RPMI8226 (cell line): ENCODE measurements at regions not wholly inside any gene's neighbourhood (a gene's known extent, or its start where the extent isn't known, plus 50 kb on each side); places are given as distances from the start of the nearest gene placed in this dataset.

ENCODE experiments used
- DNase-seq: peaks from one replicate; pipeline ENCODE4 v3.0.0-alpha.2; 2015

- no peak for DNase-seq
Measured at GRCh38 chr22:19625331-19626041, 88.8 kb upstream of the SEPTIN5 start.

- no peak for DNase-seq
Measured at GRCh38 chr22:19626042-19626587, 88.2 kb upstream of the SEPTIN5 start.

DNA sequence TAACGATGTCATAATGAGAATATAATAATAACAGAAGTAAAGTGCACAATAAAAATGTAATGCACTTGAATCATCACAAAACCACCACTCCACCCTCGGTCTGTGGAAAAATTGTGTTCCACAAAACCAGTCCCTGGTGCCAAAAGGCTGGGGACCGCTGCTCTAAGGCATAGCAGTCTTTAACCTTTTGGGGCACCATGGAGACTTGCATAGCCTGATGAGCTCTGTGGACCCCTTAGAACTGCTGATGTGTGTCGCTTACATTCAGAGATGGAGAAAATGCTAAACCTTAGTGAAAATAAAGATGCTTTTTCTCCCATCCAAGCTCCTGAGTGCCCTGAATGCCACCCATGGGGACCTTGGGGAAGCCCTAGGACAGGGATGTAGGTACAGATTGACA, 87.6 kb upstream of the SEPTIN5 start:
- no peak for DNase-seq

GRCh38 chr22:19628038-19628776, 86.1 kb upstream of the SEPTIN5 start:
- no peak for DNase-seq

DNA sequence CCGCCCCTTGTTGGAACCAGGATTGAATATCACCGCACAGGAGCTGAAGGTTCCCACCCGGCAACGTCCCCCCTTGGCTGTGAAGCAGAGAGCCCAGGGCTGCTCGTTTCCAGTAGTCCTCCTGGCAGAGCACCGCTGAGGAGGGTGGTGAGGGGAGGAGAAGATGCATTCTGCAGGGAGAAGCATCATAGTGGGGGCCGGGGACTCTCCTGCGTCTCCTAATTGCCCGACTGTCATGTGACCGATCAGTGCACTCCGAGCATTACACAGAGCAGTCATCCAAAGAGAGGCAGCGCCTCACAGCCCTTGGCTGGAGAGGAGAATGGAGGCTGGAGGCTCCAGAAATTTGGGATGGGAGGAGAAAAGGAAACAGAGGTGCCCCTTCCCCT, 85.0 kb upstream of the SEPTIN5 start:
- no peak for DNase-seq

DNA sequence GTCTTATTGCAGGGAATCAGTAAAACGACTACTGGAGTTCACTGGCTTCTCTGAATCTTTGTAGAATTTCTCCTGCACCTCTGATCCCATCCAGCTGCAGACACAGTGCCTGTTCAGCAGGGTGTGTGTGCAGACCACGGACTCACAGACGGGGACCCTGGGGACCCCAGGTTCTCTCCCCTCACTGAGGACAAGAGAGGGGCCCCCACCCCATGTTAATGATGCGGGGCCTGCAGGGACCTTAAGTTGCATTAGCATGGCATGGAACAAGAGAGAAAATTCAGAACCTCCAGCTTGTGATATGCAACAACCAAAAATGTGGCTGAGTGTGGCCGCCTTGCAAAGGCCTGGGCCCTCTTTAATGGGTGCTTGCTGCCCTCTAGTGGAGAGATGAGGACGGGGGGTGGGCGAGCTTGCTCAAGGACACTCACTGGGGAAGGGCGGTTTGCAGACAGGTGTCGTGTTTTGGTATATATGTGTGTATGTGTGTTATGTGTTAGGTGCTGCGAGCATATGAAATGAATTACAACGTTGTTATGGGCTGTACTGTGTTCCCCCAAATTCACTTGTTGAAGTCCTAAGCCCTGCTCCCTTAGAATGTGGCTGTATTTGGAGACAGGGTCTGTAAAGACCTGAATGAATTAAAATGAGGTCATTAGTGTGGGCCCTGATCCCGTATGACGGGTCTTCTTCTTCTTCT, 84.4 kb upstream of the SEPTIN5 start:
- peak; percentile 61 for DNase-seq

GRCh38 chr22:19630614-19631013, 83.7 kb upstream of the SEPTIN5 start:
- DNase-seq = no peak

GRCh38 chr22:19631899-19632667, 82.2 kb upstream of the SEPTIN5 start:
- DNase-seq = peak; percentile 17

GRCh38 chr22:19632668-19633148, 81.6 kb upstream of the SEPTIN5 start:
- DNase-seq = no peak

DNA sequence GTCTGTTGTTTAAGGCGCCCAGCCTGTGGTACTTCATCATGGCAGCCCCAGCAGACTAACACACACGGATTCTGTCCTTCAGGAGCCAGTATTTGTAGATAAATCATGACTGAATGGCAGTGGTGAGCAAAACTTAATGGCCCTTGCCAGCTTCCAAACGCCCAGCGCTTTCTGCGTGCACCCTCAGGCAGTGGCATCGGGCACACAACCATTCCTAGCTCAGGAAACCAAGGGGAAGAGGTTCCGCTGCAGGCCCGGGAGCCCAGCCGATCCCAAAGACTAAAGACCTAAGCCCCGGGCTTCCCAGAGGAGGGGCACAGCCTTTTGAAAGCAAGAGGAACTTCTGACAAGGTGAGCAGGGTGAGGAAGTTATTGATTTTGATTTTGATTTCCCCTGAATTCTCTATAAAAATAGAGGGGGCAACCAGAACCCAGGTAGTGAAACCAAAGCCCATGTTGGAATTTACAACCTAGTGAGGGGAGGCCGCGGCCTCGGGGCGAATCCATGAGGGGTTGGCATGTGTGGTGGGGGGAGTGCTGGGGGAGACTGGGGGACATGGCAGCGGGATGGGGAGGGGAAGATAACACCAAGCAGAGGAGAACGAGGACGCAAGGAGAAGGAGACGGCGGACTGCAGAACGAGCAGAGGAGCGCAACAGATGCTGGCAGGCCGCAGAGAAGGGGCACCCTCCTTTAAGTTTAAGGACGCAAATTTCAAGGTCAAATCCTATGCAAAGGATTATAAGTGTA, 79.9 kb upstream of the SEPTIN5 start:
- DNase-seq = no peak

GRCh38 chr22:19635644-19636043, 78.7 kb upstream of the SEPTIN5 start:
- no peak for DNase-seq

DNA sequence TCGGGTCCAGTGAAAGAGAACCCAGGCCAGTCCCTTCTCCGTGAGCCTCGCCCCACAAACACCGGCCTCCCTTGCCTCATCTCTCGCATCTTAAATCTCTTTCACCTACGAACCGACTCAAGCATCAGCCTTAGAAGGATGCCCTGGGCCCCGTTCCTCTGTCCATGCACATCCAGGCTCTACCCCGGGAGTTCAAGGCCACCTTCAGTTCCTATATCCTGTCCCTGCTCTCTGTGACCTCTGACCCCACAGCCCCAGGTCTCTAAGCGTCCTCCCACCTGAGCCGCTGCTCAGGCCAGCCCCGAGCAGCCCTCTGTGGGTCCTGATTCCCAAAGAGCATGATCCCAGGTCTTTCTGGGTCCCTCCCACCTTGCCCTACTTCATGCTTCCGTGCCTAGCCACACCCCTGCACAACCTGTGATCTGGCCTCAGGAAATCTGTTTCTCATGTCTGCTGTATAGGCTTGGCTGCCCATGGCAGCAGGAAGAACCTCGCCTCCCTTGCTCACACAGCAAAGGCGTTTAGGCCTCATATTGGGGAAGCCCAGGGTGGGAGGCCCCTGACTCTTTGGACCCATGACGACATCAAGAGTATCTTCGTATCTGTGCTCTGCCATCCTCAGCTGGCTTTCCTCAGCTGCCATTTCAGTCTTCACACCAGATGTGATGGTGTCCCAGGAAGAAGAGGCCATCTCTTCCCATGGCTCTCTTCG, 77.5 kb upstream of the SEPTIN5 start:
- DNase-seq = no peak

DNA sequence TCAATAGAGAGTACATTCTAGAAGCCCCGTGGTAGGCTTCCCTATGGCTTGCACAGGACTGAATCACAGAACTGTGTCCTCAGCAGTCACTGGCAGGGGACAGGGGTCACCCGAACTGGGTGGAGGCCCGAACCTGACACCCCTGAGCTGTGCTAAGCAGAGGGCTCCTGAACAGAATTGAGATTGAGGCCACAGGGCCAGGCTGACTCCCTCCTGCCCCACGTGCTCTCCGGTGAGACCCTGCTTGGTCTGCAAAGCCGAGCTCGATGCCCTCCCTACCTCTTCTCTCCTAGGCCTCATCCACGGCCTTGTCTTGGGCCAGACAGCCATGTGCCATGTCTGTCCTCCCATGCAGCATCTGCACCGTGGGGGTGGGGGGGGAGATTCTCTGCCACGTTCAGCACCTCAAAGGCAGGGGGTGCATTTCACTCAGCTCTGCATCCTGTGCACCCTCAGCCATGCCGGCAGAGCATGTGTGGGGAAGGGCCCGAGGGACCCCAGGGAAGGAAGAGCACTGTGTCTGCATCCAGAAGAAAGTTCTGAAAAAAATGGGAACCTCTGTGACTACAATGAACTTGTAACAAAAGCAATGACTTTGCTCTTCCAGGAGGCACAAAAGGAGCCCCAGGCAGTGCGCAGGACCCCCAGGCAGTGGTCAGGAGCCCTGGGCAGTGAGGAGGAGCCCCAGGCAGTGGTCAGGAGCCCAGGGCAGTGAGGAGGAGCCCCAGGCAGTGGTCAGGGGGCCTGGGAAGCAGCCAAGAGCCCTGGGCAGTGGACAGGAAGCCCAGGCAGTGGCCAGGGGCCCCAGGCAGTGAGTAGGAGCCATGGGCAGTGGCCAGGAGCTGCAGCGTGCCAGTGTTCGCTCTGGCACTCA, 76.7 kb upstream of the SEPTIN5 start:
- no peak for DNase-seq

DNA sequence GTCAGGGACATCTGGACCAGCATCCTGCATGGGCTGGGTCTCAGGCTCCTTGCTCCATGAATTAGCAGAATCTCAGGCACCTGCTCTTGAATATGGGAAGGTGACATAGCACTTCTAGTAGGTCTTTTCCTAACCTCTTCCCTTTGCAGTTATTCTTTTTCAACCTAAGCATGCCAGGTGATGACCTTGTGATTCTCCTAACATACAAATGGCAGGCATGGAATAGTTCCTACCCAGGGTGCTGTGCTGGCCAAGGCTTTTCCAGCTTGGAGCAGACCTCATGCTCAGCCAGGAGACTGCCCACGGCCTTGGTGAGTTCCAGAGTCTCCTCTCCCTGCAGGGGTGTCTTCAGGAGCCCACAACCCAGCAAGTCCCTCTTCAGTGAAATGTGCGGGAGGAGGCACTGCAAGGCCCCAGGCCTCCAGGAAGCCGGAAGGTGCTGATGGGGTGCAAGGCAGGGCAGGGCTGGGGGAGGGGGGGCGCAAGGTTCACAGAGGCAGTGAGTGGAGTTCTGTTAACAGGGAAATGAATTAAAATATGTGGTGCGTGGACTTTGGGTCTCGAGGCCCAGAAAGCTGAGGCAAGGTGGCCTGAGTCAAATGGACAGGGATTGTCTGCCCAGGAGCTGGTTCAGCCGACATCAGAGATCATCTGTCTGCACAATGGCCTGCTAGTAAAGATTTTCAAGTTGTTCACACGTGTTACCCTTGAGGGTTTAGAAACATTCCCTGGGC, 75.9 kb upstream of the SEPTIN5 start:
- DNase-seq = no peak

- no peak for DNase-seq
Measured at GRCh38 chr22:19639610-19640135, 74.6 kb upstream of the SEPTIN5 start.

GRCh38 chr22:19640306-19640705, 74.0 kb upstream of the SEPTIN5 start:
- DNase-seq = no peak

- DNase-seq = peak; percentile 43
Measured at GRCh38 chr22:19641254-19641982, 72.9 kb upstream of the SEPTIN5 start.

DNA sequence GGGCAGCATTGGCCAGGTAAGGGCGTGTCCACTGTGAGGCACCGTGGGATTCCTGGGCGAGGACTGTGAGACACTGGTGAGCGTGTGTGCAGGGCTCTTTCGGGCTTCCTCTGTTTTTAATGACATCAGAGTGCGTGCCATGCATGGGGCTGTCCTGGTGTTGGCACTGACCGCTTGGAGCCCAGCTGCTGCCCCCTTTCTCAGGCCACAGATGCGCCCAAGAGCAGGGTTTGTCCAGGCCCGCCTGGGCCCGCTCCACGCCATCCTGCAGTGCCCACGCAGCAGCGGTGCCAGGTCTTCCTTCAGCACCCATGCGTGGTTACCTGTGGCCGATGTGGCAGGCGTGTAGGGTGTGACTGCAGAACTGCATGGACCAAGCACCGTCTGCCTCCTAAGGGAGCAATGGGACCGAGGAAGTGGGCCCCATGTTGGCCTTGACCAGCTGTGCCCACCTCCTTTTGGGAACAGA, 72.3 kb upstream of the SEPTIN5 start:
- DNase-seq = no peak
